ENCODE measurements at regions not wholly inside any gene's neighbourhood (a gene's known extent, or its start where the extent isn't known, plus 50 kb on each side); places are given as distances from the start of the nearest gene placed in this dataset.

GRCh38 chr14:100663761-100664052 lies 63.0 kb upstream of the DLK1 start:
- TF ChIP-seq, protein P1, sequence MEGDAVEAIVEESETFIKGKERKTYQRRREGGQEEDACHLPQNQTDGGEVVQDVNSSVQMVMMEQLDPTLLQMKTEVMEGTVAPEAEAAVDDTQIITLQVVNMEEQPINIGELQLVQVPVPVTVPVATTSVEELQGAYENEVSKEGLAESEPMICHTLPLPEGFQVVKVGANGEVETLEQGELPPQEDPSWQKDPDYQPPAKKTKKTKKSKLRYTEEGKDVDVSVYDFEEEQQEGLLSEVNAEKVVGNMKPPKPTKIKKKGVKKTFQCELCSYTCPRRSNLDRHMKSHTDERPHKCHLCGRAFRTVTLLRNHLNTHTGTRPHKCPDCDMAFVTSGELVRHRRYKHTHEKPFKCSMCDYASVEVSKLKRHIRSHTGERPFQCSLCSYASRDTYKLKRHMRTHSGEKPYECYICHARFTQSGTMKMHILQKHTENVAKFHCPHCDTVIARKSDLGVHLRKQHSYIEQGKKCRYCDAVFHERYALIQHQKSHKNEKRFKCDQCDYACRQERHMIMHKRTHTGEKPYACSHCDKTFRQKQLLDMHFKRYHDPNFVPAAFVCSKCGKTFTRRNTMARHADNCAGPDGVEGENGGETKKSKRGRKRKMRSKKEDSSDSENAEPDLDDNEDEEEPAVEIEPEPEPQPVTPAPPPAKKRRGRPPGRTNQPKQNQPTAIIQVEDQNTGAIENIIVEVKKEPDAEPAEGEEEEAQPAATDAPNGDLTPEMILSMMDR (IDR thresholded peaks at IDR 0.05; ENCODE audit: low read depth, low read length, missing control alignments): no peak
- no peak overlapping the region for H3K4me3 ChIP-seq (ENCODE audit: low read depth, low read length)
- in situ Hi-C loops (cut with HindIII; ENCODE audit: low sequenced_read_pairs): no loop called here
- DNase-seq (ENCODE audit: low read depth): no peak

- no peak for DNase-seq (ENCODE audit: low read depth)
- H3K4me3 ChIP-seq (ENCODE audit: low read depth, low read length): no peak overlapping the region
- in situ Hi-C loops (cut with HindIII; ENCODE audit: low sequenced_read_pairs): no loop called here
- TF ChIP-seq, protein P1 (IDR thresholded peaks at IDR 0.05; ENCODE audit: low read depth, low read length, missing control alignments): no peak
These were observed 62.5 kb upstream of the DLK1 start for GRCh38 chr14:100664231-100664630.

DNA sequence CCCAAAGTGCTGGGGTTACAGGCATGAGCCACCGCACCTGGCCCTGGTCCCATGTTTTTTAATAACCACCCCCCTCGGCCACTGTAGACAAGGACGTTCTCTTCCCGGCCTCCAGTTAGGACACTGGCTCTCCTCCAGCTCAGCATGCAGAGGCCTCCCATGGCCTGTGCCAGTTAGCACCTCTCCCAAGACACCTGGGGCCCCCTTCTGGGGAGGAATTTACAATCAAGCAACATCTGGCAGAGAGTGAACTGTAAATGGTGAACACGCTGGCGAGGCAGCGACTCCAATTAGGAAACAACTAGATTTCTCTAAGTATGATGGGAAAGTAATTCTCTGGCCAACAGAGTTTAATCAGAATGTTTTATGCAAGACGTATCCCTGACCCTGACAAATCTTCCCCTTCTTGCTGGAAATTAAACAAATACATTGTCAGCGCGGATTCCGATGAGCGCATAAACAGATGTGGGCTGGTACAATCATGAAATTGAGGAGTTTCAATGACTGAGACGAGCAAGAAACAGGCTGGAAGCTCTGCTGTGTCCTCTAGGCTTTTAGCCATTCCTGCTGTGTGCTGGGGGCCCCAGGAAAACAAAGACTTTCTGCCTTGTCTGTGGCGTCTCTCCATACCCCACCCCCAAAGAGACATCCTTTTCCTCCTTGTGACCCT lies 61.7 kb upstream of the DLK1 start:
- in situ Hi-C loops (cut with HindIII; ENCODE audit: low sequenced_read_pairs): no loop called here
- H3K4me3 ChIP-seq (ENCODE audit: low read depth, low read length): no peak overlapping the region
- DNase-seq (ENCODE audit: low read depth): no peak
- TF ChIP-seq, protein P1 (IDR thresholded peaks at IDR 0.05; ENCODE audit: low read depth, low read length, missing control alignments): no peak

DNA sequence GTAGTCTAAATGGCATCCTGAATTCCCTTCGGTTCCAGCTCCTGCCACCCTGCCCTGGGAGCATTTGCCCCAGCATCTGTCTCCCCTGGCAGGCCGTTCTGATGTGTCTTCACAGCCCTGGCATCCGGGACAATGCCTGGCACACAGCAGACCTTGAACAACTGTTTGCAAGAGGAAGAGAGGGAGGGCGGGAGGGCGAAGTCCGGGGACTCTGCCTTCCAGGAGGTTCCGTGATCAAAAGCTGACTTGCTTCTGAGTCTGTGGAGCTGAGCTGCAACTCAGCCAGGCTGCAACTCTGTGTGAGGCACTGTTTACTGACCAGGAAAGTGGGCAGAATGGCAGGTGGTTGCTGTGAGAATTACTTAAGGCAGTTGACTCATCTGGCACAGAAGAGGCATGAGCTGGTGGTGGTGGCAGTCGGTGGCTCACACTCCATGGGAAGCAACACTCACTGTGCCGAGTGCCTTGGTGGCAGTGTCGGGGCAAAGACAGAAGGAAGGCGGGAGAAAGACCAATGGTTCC lies 61.1 kb upstream of the DLK1 start:
- DNase-seq (ENCODE audit: low read depth): no peak
- in situ Hi-C loops (cut with HindIII; ENCODE audit: low sequenced_read_pairs): no loop called here
- TF ChIP-seq, protein P1 (IDR thresholded peaks at IDR 0.05; ENCODE audit: low read depth, low read length, missing control alignments): no peak
- H3K4me3 ChIP-seq (ENCODE audit: low read depth, low read length): no peak overlapping the region

DNA sequence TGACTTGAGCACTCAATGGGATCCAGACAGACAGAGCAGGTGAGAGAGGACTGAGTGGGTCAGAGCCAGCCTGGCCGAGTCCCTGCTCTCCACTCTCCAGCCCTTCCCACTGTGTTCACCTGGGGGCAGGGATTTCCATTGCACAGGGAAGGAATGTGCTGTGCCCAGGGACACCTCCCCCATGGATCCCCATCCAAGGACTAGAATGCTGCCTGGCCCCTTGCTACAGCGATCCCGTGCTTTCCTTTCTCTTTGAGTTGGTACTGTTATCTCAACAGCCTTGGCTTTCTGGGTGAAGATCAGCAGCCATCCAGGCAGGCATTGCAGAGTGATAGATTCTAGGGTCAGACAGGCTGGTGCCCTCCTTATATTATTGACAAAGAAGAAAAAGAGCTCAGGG lies 60.3 kb upstream of the DLK1 start:
- no peak for DNase-seq (ENCODE audit: low read depth)
- in situ Hi-C loops (cut with HindIII; ENCODE audit: low sequenced_read_pairs): no loop called here
- TF ChIP-seq, protein P1 (IDR thresholded peaks at IDR 0.05; ENCODE audit: low read depth, low read length, missing control alignments): no peak
- H3K4me3 ChIP-seq (ENCODE audit: low read depth, low read length): no peak overlapping the region

GRCh38 chr14:100666851-100667250 lies 59.8 kb upstream of the DLK1 start:
- H3K4me3 ChIP-seq (ENCODE audit: low read depth, low read length): no peak overlapping the region
- in situ Hi-C loops (cut with HindIII; ENCODE audit: low sequenced_read_pairs): no loop called here
- TF ChIP-seq, protein P1 (IDR thresholded peaks at IDR 0.05; ENCODE audit: low read depth, low read length, missing control alignments): no peak
- no peak for DNase-seq (ENCODE audit: low read depth)

All from astrocyte of the cerebellum (primary cell).